ENCODE measurements at regions not wholly inside any gene's neighbourhood (a gene's known extent, or its start where the extent isn't known, plus 50 kb on each side); places are given as distances from the start of the nearest gene placed in this dataset.

DNA sequence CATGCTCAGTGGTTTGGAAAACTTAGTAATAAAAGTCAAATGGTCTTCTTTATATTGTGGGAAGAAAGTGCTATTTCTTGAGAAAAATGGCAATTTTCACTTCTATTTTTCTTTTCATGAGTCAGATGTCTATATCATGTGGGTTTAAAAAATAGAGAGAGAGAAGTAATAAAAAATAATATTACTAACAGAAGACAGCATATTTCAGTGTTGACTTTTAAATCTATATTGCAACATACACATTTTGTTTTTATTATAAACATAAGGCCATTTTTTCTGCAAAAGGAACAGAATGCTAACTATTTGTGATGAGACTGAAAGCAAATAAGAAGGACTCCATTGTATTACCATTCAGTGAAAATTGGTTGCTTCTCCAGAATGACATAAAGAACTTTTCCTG lies 135.1 kb upstream of the CNR1 start:
- intact Hi-C loops (cut with DNase I): no loop called here
- no peaks in the 10 kb centered on the region for H3K36me3 ChIP-seq (replicated peaks in 1 of 2)
- H3K27ac ChIP-seq: no peak overlapping the region
- no peak for DNase-seq
- peaks cover 0 to 4% of the 10 kb centered on the region in 2 donors for H3K4me1 ChIP-seq (replicated peaks in 1 of 2)
- no peaks in the 10 kb centered on the region for H3K27me3 ChIP-seq
- TF ChIP-seq POLR2A (IDR thresholded peaks at IDR 0.05): no peak
- TF ChIP-seq, protein P1, sequence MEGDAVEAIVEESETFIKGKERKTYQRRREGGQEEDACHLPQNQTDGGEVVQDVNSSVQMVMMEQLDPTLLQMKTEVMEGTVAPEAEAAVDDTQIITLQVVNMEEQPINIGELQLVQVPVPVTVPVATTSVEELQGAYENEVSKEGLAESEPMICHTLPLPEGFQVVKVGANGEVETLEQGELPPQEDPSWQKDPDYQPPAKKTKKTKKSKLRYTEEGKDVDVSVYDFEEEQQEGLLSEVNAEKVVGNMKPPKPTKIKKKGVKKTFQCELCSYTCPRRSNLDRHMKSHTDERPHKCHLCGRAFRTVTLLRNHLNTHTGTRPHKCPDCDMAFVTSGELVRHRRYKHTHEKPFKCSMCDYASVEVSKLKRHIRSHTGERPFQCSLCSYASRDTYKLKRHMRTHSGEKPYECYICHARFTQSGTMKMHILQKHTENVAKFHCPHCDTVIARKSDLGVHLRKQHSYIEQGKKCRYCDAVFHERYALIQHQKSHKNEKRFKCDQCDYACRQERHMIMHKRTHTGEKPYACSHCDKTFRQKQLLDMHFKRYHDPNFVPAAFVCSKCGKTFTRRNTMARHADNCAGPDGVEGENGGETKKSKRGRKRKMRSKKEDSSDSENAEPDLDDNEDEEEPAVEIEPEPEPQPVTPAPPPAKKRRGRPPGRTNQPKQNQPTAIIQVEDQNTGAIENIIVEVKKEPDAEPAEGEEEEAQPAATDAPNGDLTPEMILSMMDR (IDR thresholded peaks at IDR 0.05): no peak
- H3K4me3 ChIP-seq: no peak overlapping the region
- no peaks in the 10 kb centered on the region for H3K9me3 ChIP-seq (replicated peaks in 1 of 3)

DNA sequence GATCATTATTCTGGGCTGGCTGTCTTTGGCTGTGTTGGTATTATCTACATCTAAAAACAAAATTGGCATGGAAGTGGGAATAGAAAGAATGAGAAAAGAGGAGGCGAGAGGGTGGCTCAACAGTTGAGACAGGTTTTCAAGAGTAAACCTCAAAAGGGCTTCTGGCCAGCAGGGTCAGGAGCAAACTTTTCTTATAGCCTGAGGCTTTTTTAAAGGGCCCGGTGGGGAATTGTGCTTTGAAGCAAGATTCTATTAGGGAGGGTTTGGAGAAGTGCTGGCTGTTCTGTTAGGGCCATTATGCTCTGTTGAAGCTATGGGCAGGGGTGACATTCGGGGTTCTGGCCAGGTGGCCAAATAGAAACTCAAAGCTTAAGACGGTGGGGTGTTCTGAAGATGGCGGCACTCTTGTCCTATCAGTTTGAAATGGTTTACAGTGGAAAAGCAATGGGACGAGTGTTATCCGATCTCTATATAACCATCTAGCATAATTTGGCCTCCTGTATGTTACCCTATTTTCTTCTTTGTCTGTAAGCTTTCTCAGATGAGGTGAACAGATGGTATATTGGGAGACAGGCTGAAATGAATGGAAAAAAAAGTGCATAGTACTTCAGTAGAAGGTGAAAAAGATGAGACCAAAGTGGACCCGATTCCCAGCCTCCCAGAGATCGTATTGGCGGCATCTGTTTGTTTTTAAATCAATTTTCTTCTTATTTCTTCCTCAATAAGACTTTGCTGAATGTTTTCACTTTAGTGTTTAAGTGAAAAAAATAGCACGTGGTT lies 132.1 kb upstream of the CNR1 start:
- Histone ChIP-seq H3K9me3 (replicated peaks in 1 of 3) (no peaks in the 10 kb centered on the region), H3K27me3 (no peaks in the 10 kb centered on the region), H3K4me1 (replicated peaks in 1 of 2) (peaks cover 0 to 4% of the 10 kb centered on the region in 2 donors), H3K27ac (no peak overlapping the region), H3K36me3 (replicated peaks in 1 of 2) (no peaks in the 10 kb centered on the region), H3K4me3 (no peak overlapping the region)
- no peak for DNase-seq
- intact Hi-C loops (cut with DNase I): no loop called here
- 82 to 88% (median 87%) methylated on average over 11 of the region's 11 CpGs for WGBS, 4 donors
- TF ChIP-seq, protein P1 (IDR thresholded peaks at IDR 0.05): no peak
- TF ChIP-seq POLR2A (IDR thresholded peaks at IDR 0.05): no peak

DNA sequence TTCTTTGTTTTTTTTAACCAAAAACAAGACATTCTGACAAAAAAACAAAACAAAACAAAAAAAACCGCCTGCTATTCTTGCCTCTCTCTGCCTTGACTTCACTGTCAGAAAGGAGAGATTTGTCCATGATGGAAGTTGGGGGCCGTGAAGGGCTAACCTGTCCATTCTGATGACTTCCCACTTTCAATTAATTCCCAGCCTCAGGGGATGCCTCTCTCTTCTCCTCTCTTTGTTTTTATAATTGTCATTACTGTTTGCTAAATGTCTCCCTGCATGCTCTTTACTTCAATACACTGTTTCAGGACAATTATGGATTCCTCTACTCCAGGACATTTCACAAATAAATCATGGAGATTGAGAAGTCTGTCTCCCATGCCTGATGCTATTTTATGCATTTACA lies 130.5 kb upstream of the CNR1 start:
- Histone ChIP-seq H3K4me1 (replicated peaks in 1 of 2) (peaks cover 0 to 4% of the 10 kb centered on the region in 2 donors), H3K4me3 (no peak overlapping the region), H3K27me3 (no peaks in the 10 kb centered on the region), H3K9me3 (replicated peaks in 1 of 3) (no peaks in the 10 kb centered on the region), H3K27ac (no peak overlapping the region), H3K36me3 (replicated peaks in 1 of 2) (no peaks in the 10 kb centered on the region)
- 42 to 64% (median 55%) methylated on average over 2 of the region's 2 CpGs for WGBS, 4 donors
- DNase-seq: no peak
- TF ChIP-seq, protein P1 (IDR thresholded peaks at IDR 0.05): no peak
- TF ChIP-seq POLR2A (IDR thresholded peaks at IDR 0.05): no peak
- intact Hi-C loops (cut with DNase I): no loop called here

DNA sequence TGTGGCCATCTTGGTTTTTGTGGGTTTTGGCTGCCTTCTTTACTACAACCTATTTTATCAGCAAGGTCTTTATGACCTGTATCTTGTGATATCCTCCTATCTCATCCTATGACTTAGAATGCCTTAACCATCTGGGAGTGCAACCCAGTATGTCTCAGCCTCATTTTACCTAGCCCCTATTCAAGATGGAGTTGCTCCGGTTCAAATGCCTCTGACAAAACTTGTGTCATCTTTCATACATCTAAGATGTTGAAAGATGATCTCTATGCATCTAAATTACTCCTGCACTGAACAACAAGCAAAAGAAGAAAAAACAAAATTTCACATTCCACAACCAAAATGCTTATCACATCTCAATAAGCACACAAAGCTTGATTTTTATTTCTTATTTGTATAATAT lies 129.5 kb upstream of the CNR1 start:
- 97 to 100% (median 100%) methylated on average over 1 of the region's 1 CpG for WGBS, 4 donors
- intact Hi-C loops (cut with DNase I): no loop called here
- H3K9me3 ChIP-seq (replicated peaks in 1 of 3): no peaks in the 10 kb centered on the region
- no peak for DNase-seq
- H3K27me3 ChIP-seq: no peaks in the 10 kb centered on the region
- TF ChIP-seq, protein P1 (IDR thresholded peaks at IDR 0.05): no peak
- TF ChIP-seq POLR2A (IDR thresholded peaks at IDR 0.05): no peak
- H3K27ac ChIP-seq: no peak overlapping the region
- no peaks in the 10 kb centered on the region for H3K36me3 ChIP-seq (replicated peaks in 1 of 2)
- H3K4me1 ChIP-seq (replicated peaks in 1 of 2): peaks cover 0 to 4% of the 10 kb centered on the region in 2 donors
- H3K4me3 ChIP-seq: no peak overlapping the region
